ENCODE measurements at regions not wholly inside any gene's neighbourhood (a gene's known extent, or its start where the extent isn't known, plus 50 kb on each side); places are given as distances from the start of the nearest gene placed in this dataset.

DNA sequence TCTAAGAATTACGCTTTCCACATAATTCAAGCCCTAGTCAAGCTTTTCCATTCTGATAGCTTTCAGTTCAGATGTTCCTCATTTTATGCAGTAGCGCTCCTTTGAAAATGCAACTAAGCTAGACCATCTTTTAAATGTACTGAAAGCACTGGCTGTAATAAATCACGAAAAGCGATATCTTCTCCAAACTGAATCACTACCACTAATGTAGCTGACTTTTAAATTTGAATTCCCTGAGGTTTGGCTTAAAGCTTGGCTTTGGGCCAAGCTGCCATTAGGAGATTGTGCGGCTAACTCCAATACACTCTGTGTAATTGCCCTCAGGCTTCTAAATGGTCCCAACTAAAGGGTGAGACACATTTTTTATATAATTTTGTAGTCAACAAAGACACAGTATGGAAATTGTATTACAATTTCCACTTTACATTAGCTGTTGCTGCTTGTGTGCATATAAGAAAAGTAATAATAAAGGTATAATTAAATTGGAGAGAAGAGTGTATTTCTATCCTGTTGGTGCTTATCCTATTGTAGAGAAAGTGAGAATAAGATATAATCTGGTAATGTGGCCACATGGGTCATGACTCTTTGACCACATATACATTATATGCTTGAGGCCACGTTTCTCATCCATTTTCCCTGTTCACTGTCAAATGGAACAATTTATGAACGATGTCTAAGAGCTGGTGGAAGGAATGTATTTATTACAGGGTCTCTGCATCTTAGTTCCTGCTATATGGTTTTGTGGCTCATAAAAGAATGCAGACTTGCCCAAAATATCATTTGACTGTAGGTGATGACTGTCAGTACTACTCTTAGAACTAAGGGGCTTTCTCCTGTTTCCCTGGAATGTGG lies 118.7 kb upstream of the TAF11L2 start:
- TF ChIP-seq, protein P1, sequence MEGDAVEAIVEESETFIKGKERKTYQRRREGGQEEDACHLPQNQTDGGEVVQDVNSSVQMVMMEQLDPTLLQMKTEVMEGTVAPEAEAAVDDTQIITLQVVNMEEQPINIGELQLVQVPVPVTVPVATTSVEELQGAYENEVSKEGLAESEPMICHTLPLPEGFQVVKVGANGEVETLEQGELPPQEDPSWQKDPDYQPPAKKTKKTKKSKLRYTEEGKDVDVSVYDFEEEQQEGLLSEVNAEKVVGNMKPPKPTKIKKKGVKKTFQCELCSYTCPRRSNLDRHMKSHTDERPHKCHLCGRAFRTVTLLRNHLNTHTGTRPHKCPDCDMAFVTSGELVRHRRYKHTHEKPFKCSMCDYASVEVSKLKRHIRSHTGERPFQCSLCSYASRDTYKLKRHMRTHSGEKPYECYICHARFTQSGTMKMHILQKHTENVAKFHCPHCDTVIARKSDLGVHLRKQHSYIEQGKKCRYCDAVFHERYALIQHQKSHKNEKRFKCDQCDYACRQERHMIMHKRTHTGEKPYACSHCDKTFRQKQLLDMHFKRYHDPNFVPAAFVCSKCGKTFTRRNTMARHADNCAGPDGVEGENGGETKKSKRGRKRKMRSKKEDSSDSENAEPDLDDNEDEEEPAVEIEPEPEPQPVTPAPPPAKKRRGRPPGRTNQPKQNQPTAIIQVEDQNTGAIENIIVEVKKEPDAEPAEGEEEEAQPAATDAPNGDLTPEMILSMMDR (IDR thresholded peaks at IDR 0.05) = no peak
- TF ChIP-seq POLR2A (IDR thresholded peaks at IDR 0.05) = no peak
